HepG2 (cell line): ENCODE measurements at regions not wholly inside any gene's neighbourhood (a gene's known extent, or its start where the extent isn't known, plus 50 kb on each side); places are given as distances from the start of the nearest gene placed in this dataset.

Source experiments
- ATAC-seq: fragments of 200-7000 bp; cut with Tn5 transposase; 3 replicates; pipeline ENCODE4 v1.9.1; 2020; ENCODE audit warnings: mild to moderate bottlenecking, moderate library complexity
- BruUV-seq: library from RNA; stranded (reverse); fragments of 400-500 nt; replicated peaks from 2 replicates; lab custom pipeline; 2021; lab: Mats Ljungman, UMichigan
- CTCF ChIA-PET: fragments of 300-600 bp; formaldehyde crosslinking; extraction: SDS; loops from one replicate; lab custom pipeline; 2021; ENCODE audit warnings: low total read pairs, inconsistent platforms, low intra/inter-chr PET ratio; lab: Yijun Ruan, JAX
- POLR2A ChIA-PET: fragments of 350-600 bp; sonication (Branson Sonifier 250); formaldehyde crosslinking; loops from one replicate; lab custom pipeline; 2020; ENCODE audit warnings: antibody characterized with exemption, inconsistent platforms; lab: Yijun Ruan, JAX
- DNase-seq: peaks from one replicate; pipeline ENCODE4 v3.0.0-alpha.2; 2015; ENCODE audit warnings: low spot score
- FAIRE-seq: peaks from 3 replicates; lab custom pipeline; 2011; peaks lifted over from hg19 to GRCh38; lab: Jason Lieb, UNC
- H2AFZ ChIP-seq: one replicate; pipeline ENCODE4 v1.6.1; 2011; ENCODE audit warnings: low read length, inconsistent platforms
- H3K27ac ChIP-seq: fragments of 300-600 bp; 3 replicates; pipeline ENCODE4 v1.8.0; 2011; ENCODE audit warnings: mixed run types, mild to moderate bottlenecking, mixed read lengths, low read length, inconsistent platforms; ENCODE audit not compliant: insufficient read depth; ENCODE audit errors: extremely low read length
- H3K27me3 ChIP-seq, 2 experiments: fragments of 200-600 bp in 1 of 2; 2 replicates in 1 of 2; 3 replicates in 1 of 2; pipeline versions ENCODE4 v1.6.0 to v1.8.0; 2011; ENCODE audit warnings: low read length in 2 of 2, mild to moderate bottlenecking in 2 of 2, moderate library complexity in 2 of 2, inconsistent platforms in 1 of 2; ENCODE audit not compliant: insufficient read depth in 2 of 2, control insufficient read depth in 1 of 2
- H3K36me3 ChIP-seq, 2 experiments: fragments of 200-600 bp in 1 of 2; replicated peaks in 1 of 2; 2 replicates in 1 of 2; 3 replicates in 1 of 2; pipeline versions ENCODE4 v1.5.1 to v1.8.0; 2011; ENCODE audit warnings: low read length in 2 of 2, inconsistent platforms in 1 of 2; ENCODE audit not compliant: insufficient read depth in 2 of 2, control insufficient read depth in 1 of 2
- H3K4me1 ChIP-seq: 2 replicates; pipeline ENCODE4 v1.5.1; 2012; ENCODE audit warnings: low read length, inconsistent platforms; ENCODE audit not compliant: insufficient read depth
- H3K4me2 ChIP-seq: 2 replicates; pipeline ENCODE4 v1.6.0; 2011; ENCODE audit warnings: low read depth, low read length, inconsistent platforms
- H3K4me3 ChIP-seq, 3 experiments: fragments of 200-600 bp in 1 of 3; sonication (generic), shearing (Covaris generic) in 1 of 3; replicated peaks in 1 of 3; 2 replicates each; pipeline ENCODE4 v1.5.1; 2011 to 2016; ENCODE audit warnings: low read length in 3 of 3, inconsistent platforms in 2 of 3, low read depth in 2 of 3, mild to moderate bottlenecking in 2 of 3, control low read depth in 1 of 3, mixed read lengths in 1 of 3; ENCODE audit not compliant: insufficient read depth in 1 of 3
- H3K79me2 ChIP-seq: one replicate; pipeline ENCODE4 v1.6.1; 2011; ENCODE audit warnings: low read length, inconsistent platforms; ENCODE audit not compliant: insufficient read depth
- H3K9ac ChIP-seq: 2 replicates; pipeline ENCODE4 v1.6.0; 2011; ENCODE audit warnings: mild to moderate bottlenecking, low read depth, low read length, inconsistent platforms; ENCODE audit not compliant: insufficient read depth
- H3K9me3 ChIP-seq: 2 replicates; pipeline ENCODE4 v1.5.1; 2012; ENCODE audit warnings: mild to moderate bottlenecking, low read length
- H4K20me1 ChIP-seq: 2 replicates; pipeline ENCODE4 v1.6.0; 2011; ENCODE audit warnings: inconsistent platforms, mild to moderate bottlenecking, low read length, moderate library complexity; ENCODE audit not compliant: insufficient read depth
- ELF3 ChIP-seq: IDR thresholded peaks from 2 replicates; pipeline ENCODE4 v1.6.1; 2016; ENCODE audit warnings: missing genetic modification reagents, missing compliant biosample characterization
- HMG20B ChIP-seq: conservative IDR thresholded peaks from 2 replicates; pipeline ENCODE4 v1.6.1; 2016; ENCODE audit warnings: missing genetic modification reagents, missing compliant biosample characterization
- KLF12 ChIP-seq: sonication (generic); formaldehyde crosslinking; IDR thresholded peaks from 2 replicates; pipeline ENCODE4 v1.4.0; 2020; ENCODE audit warnings: missing genetic modification reagents, borderline replicate concordance
- MTA1 ChIP-seq: sonication (generic); formaldehyde crosslinking; IDR thresholded peaks from 2 replicates; pipeline ENCODE4 v1.4.0; 2020; ENCODE audit warnings: missing genetic modification reagents, mild to moderate bottlenecking, borderline replicate concordance
- MXD1 ChIP-seq: sonication (generic); formaldehyde crosslinking; IDR thresholded peaks from 2 replicates; pipeline ENCODE4 v1.4.0; 2020; ENCODE audit warnings: mild to moderate bottlenecking, missing genetic modification reagents
- RBM22 ChIP-seq: fragments of 200-400 bp; formaldehyde crosslinking; optimal IDR thresholded peaks from 2 replicates; pipeline ENCODE3; 2017; ENCODE audit warnings: mild to moderate bottlenecking, low read length, moderate library complexity
- SATB2 ChIP-seq: sonication (generic); formaldehyde crosslinking; IDR thresholded peaks from 2 replicates; pipeline ENCODE4 v1.5.0; 2020; ENCODE audit warnings: missing genetic modification reagents
- SETDB1 ChIP-seq: sonication (generic); formaldehyde crosslinking; IDR thresholded peaks from 2 replicates; pipeline ENCODE4 v1.5.1; 2020; ENCODE audit warnings: missing genetic modification reagents, mild to moderate bottlenecking, borderline replicate concordance
- ZNF136 ChIP-seq: sonication (generic); formaldehyde crosslinking; IDR thresholded peaks from 2 replicates; pipeline ENCODE4 v1.8.1; 2022; ENCODE audit warnings: low read depth, mild to moderate bottlenecking, moderate library complexity, missing genetic modification reagents
- ZNF772 ChIP-seq: sonication (generic); formaldehyde crosslinking; IDR thresholded peaks from 2 replicates; pipeline ENCODE4 v1.5.0; 2020; ENCODE audit warnings: mild to moderate bottlenecking, missing genetic modification reagents
- ZNF777 ChIP-seq: sonication (generic); formaldehyde crosslinking; IDR thresholded peaks from 2 replicates; pipeline ENCODE4 v1.4.0; 2020; ENCODE audit warnings: missing genetic modification reagents
- WGBS: methylation state at CpG from one replicate; pipeline ENCODE4 v1.1.6; 2017; ENCODE audit warnings: low lambda C conversion rate; 5-methylcytosine and 5-hydroxymethylcytosine counted together
- in situ Hi-C: cut with HindIII; loops from 2 replicates; pipeline ENCODE4 v1.10.0; 2017; ENCODE audit warnings: low pct_unique_long_range_greater_than_20kb; ENCODE audit not compliant: extremely low pct_ligation_motif_present
- intact Hi-C: fragments of 100-400 bp; cut with micrococcal nuclease; formaldehyde crosslinking; loops from one replicate; pipeline ENCODE4 v1.10.0; 2022; ENCODE audit not compliant: unreplicated experiment
- TF ChIP-seq, protein P1 (sequence below): sonication (generic); formaldehyde crosslinking; conservative IDR thresholded peaks from 2 replicates; pipeline ENCODE4 v1.4.0; 2020; ENCODE audit warnings: missing genetic modification reagents
- TF ChIP-seq, protein P2 (sequence below): sonication (generic); formaldehyde crosslinking; IDR thresholded peaks from 2 replicates; pipeline ENCODE4 v1.4.0; 2020; ENCODE audit warnings: missing genetic modification reagents

DNA sequence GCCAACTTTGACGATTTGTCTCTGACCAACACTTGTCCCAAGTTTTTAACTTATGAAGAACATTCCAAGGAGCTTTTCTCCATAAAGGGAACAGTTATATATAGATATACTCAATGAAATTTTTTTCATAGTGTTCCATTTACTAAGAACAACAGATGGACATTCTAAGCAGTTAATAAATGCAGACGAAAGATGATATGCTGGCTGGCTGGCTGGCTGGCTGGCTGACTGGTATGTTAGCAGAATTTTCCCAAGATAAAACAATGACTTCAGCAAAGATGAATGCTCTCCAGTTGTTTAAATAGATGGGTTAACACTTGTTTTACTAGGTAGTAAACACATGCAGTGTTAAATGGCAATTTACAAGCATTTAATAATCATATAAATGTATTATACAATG lies 62.2 kb downstream of the SPANXN3 start:
- no peak overlapping the region for H3K9ac ChIP-seq
- H3K9me3 ChIP-seq: peaks cover 68% of the 10 kb centered on the region
- intact Hi-C loops: no loop called here
- H3K4me1 ChIP-seq: no peaks in the 10 kb centered on the region
- no peak for TF ChIP-seq SATB2 (CRISPR knock-in tag)
- TF ChIP-seq ZNF136 (CRISPR knock-in tag): no peak
- no peak for TF ChIP-seq RBM22
- no peak for TF ChIP-seq HMG20B (CRISPR knock-in tag)
- no peak for TF ChIP-seq MXD1 (CRISPR knock-in tag)
- no peak for TF ChIP-seq KLF12 (CRISPR knock-in tag)
- TF ChIP-seq ZNF772: no peak
- TF ChIP-seq MTA1 (CRISPR knock-in tag): no peak
- TF ChIP-seq, protein P1, sequence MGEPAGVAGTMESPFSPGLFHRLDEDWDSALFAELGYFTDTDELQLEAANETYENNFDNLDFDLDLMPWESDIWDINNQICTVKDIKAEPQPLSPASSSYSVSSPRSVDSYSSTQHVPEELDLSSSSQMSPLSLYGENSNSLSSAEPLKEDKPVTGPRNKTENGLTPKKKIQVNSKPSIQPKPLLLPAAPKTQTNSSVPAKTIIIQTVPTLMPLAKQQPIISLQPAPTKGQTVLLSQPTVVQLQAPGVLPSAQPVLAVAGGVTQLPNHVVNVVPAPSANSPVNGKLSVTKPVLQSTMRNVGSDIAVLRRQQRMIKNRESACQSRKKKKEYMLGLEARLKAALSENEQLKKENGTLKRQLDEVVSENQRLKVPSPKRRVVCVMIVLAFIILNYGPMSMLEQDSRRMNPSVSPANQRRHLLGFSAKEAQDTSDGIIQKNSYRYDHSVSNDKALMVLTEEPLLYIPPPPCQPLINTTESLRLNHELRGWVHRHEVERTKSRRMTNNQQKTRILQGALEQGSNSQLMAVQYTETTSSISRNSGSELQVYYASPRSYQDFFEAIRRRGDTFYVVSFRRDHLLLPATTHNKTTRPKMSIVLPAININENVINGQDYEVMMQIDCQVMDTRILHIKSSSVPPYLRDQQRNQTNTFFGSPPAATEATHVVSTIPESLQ (CRISPR knock-in tag): no peak
- TF ChIP-seq ELF3 (CRISPR knock-in tag): no peak
- TF ChIP-seq ZNF777 (CRISPR knock-in tag): no peak
- TF ChIP-seq SETDB1 (CRISPR knock-in tag): no peak
- TF ChIP-seq, protein P2, sequence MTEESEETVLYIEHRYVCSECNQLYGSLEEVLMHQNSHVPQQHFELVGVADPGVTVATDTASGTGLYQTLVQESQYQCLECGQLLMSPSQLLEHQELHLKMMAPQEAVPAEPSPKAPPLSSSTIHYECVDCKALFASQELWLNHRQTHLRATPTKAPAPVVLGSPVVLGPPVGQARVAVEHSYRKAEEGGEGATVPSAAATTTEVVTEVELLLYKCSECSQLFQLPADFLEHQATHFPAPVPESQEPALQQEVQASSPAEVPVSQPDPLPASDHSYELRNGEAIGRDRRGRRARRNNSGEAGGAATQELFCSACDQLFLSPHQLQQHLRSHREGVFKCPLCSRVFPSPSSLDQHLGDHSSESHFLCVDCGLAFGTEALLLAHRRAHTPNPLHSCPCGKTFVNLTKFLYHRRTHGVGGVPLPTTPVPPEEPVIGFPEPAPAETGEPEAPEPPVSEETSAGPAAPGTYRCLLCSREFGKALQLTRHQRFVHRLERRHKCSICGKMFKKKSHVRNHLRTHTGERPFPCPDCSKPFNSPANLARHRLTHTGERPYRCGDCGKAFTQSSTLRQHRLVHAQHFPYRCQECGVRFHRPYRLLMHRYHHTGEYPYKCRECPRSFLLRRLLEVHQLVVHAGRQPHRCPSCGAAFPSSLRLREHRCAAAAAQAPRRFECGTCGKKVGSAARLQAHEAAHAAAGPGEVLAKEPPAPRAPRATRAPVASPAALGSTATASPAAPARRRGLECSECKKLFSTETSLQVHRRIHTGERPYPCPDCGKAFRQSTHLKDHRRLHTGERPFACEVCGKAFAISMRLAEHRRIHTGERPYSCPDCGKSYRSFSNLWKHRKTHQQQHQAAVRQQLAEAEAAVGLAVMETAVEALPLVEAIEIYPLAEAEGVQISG (CRISPR knock-in tag): no peak
- TF ChIP-seq, all 625 proteins: peak for 0
- ChIA-PET CTCF (no interaction called here), POLR2A (no interaction called here)
- Histone ChIP-seq H3K27ac (no peak overlapping the region), H3K36me3 (no peaks in the 10 kb centered on the region), H3K79me2 (no peaks in the 10 kb centered on the region), H3K27me3 (no peaks in the 10 kb centered on the region), H4K20me1 (no peaks in the 10 kb centered on the region), H3K4me2 (no peak overlapping the region), H3K4me3 (no peak overlapping the region), H2AFZ (no peak overlapping the region)
- FAIRE-seq: no peak
- DNase-seq: no peak
- in situ Hi-C loops: no loop called here
- WGBS: 4% methylated on average over 2 of the region's 2 CpGs
- BruUV-seq: no TSS peak
- no peak for ATAC-seq
